ENCODE measurements at regions not wholly inside any gene's neighbourhood (a gene's known extent, or its start where the extent isn't known, plus 50 kb on each side); places are given as distances from the start of the nearest gene placed in this dataset.

DNA sequence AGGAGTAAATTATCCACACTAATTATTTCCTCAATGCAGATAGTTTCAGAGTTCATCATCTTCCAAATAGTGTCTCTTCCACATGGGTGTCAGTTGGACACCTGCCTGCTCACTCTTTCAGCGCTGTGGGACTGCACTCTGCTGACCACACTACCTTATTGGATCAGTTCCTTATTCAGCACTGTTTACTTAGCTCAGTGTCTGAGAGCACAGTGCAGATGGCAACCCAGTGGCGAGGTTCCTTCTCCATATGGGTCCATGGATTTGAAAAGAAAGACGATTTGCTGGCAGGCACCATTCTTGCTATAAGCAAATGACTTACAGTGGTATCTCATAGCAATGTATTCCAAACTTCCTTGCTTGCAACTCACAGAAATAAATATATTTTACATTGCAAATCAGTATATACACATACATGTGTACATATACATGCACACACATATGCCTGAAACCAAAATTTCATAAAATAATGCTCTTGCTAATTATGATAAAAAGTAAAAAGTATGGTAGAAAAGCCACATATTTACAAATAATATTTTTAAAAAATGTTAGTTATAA lies 354.8 kb downstream of the INSIG2 start:
- no peak for DNase-seq (ENCODE audit: low spot score in 2 of 2, unreplicated experiment in 2 of 2)
- Mint-ChIP-seq H3K27me3 (ENCODE audit: low read depth) (no peaks in the 10 kb centered on the region), H3K4me1 (peaks cover 6% of the 10 kb centered on the region), H3K36me3 (no peaks in the 10 kb centered on the region), H3K27ac (no peak overlapping the region), H3K4me3 (no peak overlapping the region), H3K9me3 (peaks cover 9% of the 10 kb centered on the region)
- no peak for TF ChIP-seq CTCF (IDR thresholded peaks at IDR 0.05; ENCODE audit: unreplicated experiment)

DNA sequence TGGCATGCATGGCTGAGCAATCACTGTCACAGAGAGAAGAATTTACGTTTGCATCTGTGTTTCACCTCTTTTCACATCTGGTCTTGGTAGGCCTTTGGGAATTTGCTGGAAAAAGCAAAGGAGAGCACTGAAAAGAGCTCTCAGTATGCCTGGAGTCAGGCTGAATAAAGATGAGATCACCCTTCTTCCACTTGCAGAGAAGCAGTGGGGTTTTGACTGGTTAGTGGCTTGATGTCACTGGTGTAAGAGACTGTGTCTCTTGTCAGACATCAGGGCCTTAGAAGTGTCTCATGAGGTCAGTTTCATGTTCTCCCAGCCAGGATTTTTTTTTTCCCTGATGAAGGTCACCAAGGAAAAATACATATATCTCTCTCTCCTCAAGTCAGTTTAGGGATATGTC lies 353.8 kb downstream of the INSIG2 start:
- no peak overlapping the region for H3K27ac Mint-ChIP-seq
- peaks cover 14% of the 10 kb centered on the region for H3K9me3 Mint-ChIP-seq
- H3K4me3 Mint-ChIP-seq = no peak overlapping the region
- H3K36me3 Mint-ChIP-seq = no peaks in the 10 kb centered on the region
- H3K4me1 Mint-ChIP-seq = peaks cover 6% of the 10 kb centered on the region
- TF ChIP-seq CTCF (IDR thresholded peaks at IDR 0.05; ENCODE audit: unreplicated experiment) = no peak
- no peak for DNase-seq (ENCODE audit: low spot score in 2 of 2, unreplicated experiment in 2 of 2)
- H3K27me3 Mint-ChIP-seq (ENCODE audit: low read depth) = no peaks in the 10 kb centered on the region

GRCh38 chr2:118440404-118441098 lies 352.3 kb downstream of the INSIG2 start:
- H3K4me1 Mint-ChIP-seq = peaks cover 6% of the 10 kb centered on the region
- H3K9me3 Mint-ChIP-seq = peaks cover 14% of the 10 kb centered on the region
- H3K27ac Mint-ChIP-seq = no peak overlapping the region
- no peak overlapping the region for H3K4me3 Mint-ChIP-seq
- no peak for TF ChIP-seq CTCF (IDR thresholded peaks at IDR 0.05; ENCODE audit: unreplicated experiment)
- H3K27me3 Mint-ChIP-seq (ENCODE audit: low read depth) = no peaks in the 10 kb centered on the region
- no peak for DNase-seq (ENCODE audit: low spot score in 2 of 2, unreplicated experiment in 2 of 2)
- H3K36me3 Mint-ChIP-seq = no peaks in the 10 kb centered on the region

GRCh38 chr2:118437501-118437900 lies 349.2 kb downstream of the INSIG2 start:
- no peak for TF ChIP-seq CTCF (IDR thresholded peaks at IDR 0.05; ENCODE audit: unreplicated experiment)
- H3K27ac Mint-ChIP-seq = no peak overlapping the region
- no peaks in the 10 kb centered on the region for H3K27me3 Mint-ChIP-seq (ENCODE audit: low read depth)
- no peaks in the 10 kb centered on the region for H3K36me3 Mint-ChIP-seq
- H3K4me3 Mint-ChIP-seq = no peak overlapping the region
- DNase-seq (ENCODE audit: low spot score in 2 of 2, unreplicated experiment in 2 of 2) = no peak
- peaks cover 17% of the 10 kb centered on the region for H3K4me1 Mint-ChIP-seq
- peaks cover 6% of the 10 kb centered on the region for H3K9me3 Mint-ChIP-seq

GRCh38 chr2:118431997-118432396 lies 343.7 kb downstream of the INSIG2 start:
- Mint-ChIP-seq H3K9me3 (peaks cover 4% of the 10 kb centered on the region), H3K27ac (peak overlapping the region; percentile 47), H3K4me3 (no peak overlapping the region), H3K36me3 (no peaks in the 10 kb centered on the region), H3K4me1 (peaks cover 28% of the 10 kb centered on the region), H3K27me3 (ENCODE audit: low read depth) (peaks cover 4% of the 10 kb centered on the region)
- no peak for TF ChIP-seq CTCF (IDR thresholded peaks at IDR 0.05; ENCODE audit: unreplicated experiment)
- DNase-seq (ENCODE audit: low spot score in 2 of 2, unreplicated experiment in 2 of 2) = no peak

Measured in mesothelial cell of epicardium (in vitro differentiated cells).